ENCODE measurements at regions not wholly inside any gene's neighbourhood (a gene's known extent, or its start where the extent isn't known, plus 50 kb on each side); places are given as distances from the start of the nearest gene placed in this dataset.

GRCh38 chr20:22412977-22413868 is 171.1 kb downstream of the FOXA2 start:
- no peak overlapping the region for H3K27ac Mint-ChIP-seq
- H3K27me3 ChIP-seq (ENCODE audit: insufficient read depth, low read length, poor library complexity, severe bottlenecking): no peaks in the 10 kb centered on the region
- ChIA-PET POLR2A (no interaction called here), CTCF (no interaction called here)
- H3K36me3 ChIP-seq (ENCODE audit: insufficient read depth, low read length): no peaks in the 10 kb centered on the region
- H3K4me3 Mint-ChIP-seq: no peak overlapping the region
- H3K27ac ChIP-seq (ENCODE audit: low read depth, low read length): peak overlapping the region; percentile 66
- peaks cover 0 to 1% of the 10 kb centered on the region in 2 donors for H3K27me3 Mint-ChIP-seq
- no peak for DNase-seq
- no peaks in the 10 kb centered on the region for H3K4me1 ChIP-seq (ENCODE audit: insufficient read depth, low read length)
- H3K9me3 ChIP-seq (ENCODE audit: low read length): no peaks in the 10 kb centered on the region
- H3K36me3 Mint-ChIP-seq: no peaks in the 10 kb centered on the region
- no peaks in the 10 kb centered on the region for H3K4me1 Mint-ChIP-seq
- H3K4me3 ChIP-seq (ENCODE audit: low read length): no peak overlapping the region
- H3K9me3 Mint-ChIP-seq: peaks cover 0 to 11% (median 7%) of the 10 kb centered on the region in 5 donors

GRCh38 chr20:22411627-22412450 is 172.5 kb downstream of the FOXA2 start:
- ChIA-PET POLR2A (no interaction called here), CTCF (no interaction called here)
- H3K9me3 ChIP-seq (ENCODE audit: low read length): no peaks in the 10 kb centered on the region
- Mint-ChIP-seq H3K4me3 (no peak overlapping the region), H3K36me3 (no peaks in the 10 kb centered on the region), H3K9me3 (peaks cover 0 to 13% (median 2%) of the 10 kb centered on the region in 5 donors), H3K27ac (no peak overlapping the region), H3K4me1 (no peaks in the 10 kb centered on the region), H3K27me3 (peaks cover 0 to 1% of the 10 kb centered on the region in 2 donors)
- no peak overlapping the region for H3K4me3 ChIP-seq (ENCODE audit: low read length)
- peak overlapping the region; percentile 66 for H3K27ac ChIP-seq (ENCODE audit: low read depth, low read length)
- H3K4me1 ChIP-seq (ENCODE audit: insufficient read depth, low read length): no peaks in the 10 kb centered on the region
- H3K27me3 ChIP-seq (ENCODE audit: insufficient read depth, low read length, poor library complexity, severe bottlenecking): no peaks in the 10 kb centered on the region
- DNase-seq: no peak
- no peaks in the 10 kb centered on the region for H3K36me3 ChIP-seq (ENCODE audit: insufficient read depth, low read length)

GRCh38 chr20:22411286-22411626 is 173.1 kb downstream of the FOXA2 start:
- Mint-ChIP-seq H3K27ac (no peak overlapping the region), H3K9me3 (peaks cover 0 to 16% (median 3%) of the 10 kb centered on the region in 5 donors), H3K4me1 (no peaks in the 10 kb centered on the region), H3K36me3 (no peaks in the 10 kb centered on the region), H3K27me3 (peaks cover 0 to 1% of the 10 kb centered on the region in 2 donors), H3K4me3 (no peak overlapping the region)
- no peak overlapping the region for H3K4me3 ChIP-seq (ENCODE audit: low read length)
- POLR2A ChIA-PET: no interaction called here
- H3K9me3 ChIP-seq (ENCODE audit: low read length): no peaks in the 10 kb centered on the region
- H3K36me3 ChIP-seq (ENCODE audit: insufficient read depth, low read length): no peaks in the 10 kb centered on the region
- no peak for DNase-seq
- H3K27me3 ChIP-seq (ENCODE audit: insufficient read depth, low read length, poor library complexity, severe bottlenecking): no peaks in the 10 kb centered on the region
- CTCF ChIA-PET: no interaction called here
- peak overlapping the region; percentile 66 for H3K27ac ChIP-seq (ENCODE audit: low read depth, low read length)
- H3K4me1 ChIP-seq (ENCODE audit: insufficient read depth, low read length): no peaks in the 10 kb centered on the region

DNA sequence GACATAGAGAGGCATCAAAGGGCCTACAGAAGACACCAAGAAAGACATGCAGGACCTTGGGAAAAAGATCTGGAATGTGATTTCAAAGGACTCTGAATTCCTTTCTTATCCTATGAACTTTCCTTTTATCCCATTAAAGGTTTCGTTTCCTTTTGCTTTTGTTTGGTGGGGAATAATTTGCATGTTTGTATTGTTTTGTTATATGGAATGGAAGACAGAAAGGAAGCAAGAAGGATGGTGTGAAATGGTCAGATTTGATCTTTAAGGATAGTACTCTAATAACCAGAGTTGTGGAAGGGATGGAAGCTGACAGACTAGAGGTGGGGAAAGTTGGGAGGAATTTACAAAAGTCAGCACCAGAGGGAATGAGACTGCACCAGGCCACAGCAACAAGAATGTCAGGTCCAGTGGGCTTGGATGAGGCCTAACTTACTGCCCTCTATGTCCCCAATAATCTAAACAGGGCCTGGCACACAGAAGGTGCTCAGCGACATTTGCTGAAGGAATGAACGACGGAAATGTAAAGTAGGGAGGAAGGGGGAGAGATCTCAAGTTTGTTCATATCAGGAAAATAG is 173.7 kb downstream of the FOXA2 start:
- Mint-ChIP-seq H3K4me3 (no peak overlapping the region), H3K27me3 (peaks cover 0 to 1% of the 10 kb centered on the region in 2 donors), H3K27ac (no peak overlapping the region), H3K4me1 (no peaks in the 10 kb centered on the region), H3K9me3 (peaks cover 0 to 16% (median 3%) of the 10 kb centered on the region in 5 donors), H3K36me3 (no peaks in the 10 kb centered on the region)
- Histone ChIP-seq H3K27me3 (ENCODE audit: insufficient read depth, low read length, poor library complexity, severe bottlenecking) (no peaks in the 10 kb centered on the region), H3K36me3 (ENCODE audit: insufficient read depth, low read length) (no peaks in the 10 kb centered on the region), H3K27ac (ENCODE audit: low read depth, low read length) (peak overlapping the region; percentile 66), H3K4me3 (ENCODE audit: low read length) (no peak overlapping the region), H3K4me1 (ENCODE audit: insufficient read depth, low read length) (no peaks in the 10 kb centered on the region), H3K9me3 (ENCODE audit: low read length) (no peaks in the 10 kb centered on the region)
- CTCF ChIA-PET: no interaction called here
- POLR2A ChIA-PET: no interaction called here
- DNase-seq: no peak

GRCh38 chr20:22408521-22409402 is 175.6 kb downstream of the FOXA2 start:
- DNase-seq: no peak
- Mint-ChIP-seq H3K27ac (no peak overlapping the region), H3K4me3 (no peak overlapping the region), H3K27me3 (peaks cover 0 to 1% of the 10 kb centered on the region in 2 donors), H3K36me3 (no peaks in the 10 kb centered on the region), H3K4me1 (no peaks in the 10 kb centered on the region), H3K9me3 (peaks cover 0 to 18% (median 3%) of the 10 kb centered on the region in 5 donors)
- Histone ChIP-seq H3K4me1 (ENCODE audit: insufficient read depth, low read length) (no peaks in the 10 kb centered on the region), H3K27ac (ENCODE audit: low read depth, low read length) (no peak overlapping the region), H3K36me3 (ENCODE audit: insufficient read depth, low read length) (no peaks in the 10 kb centered on the region), H3K9me3 (ENCODE audit: low read length) (no peaks in the 10 kb centered on the region), H3K4me3 (ENCODE audit: low read length) (no peak overlapping the region), H3K27me3 (ENCODE audit: insufficient read depth, low read length, poor library complexity, severe bottlenecking) (no peaks in the 10 kb centered on the region)
- ChIA-PET CTCF (no interaction called here), POLR2A (no interaction called here)

GRCh38 chr20:22407237-22408193 is 176.9 kb downstream of the FOXA2 start:
- Histone ChIP-seq H3K27ac (ENCODE audit: low read depth, low read length) (no peak overlapping the region), H3K4me1 (ENCODE audit: insufficient read depth, low read length) (no peaks in the 10 kb centered on the region), H3K9me3 (ENCODE audit: low read length) (no peaks in the 10 kb centered on the region), H3K27me3 (ENCODE audit: insufficient read depth, low read length, poor library complexity, severe bottlenecking) (no peaks in the 10 kb centered on the region), H3K4me3 (ENCODE audit: low read length) (no peak overlapping the region), H3K36me3 (ENCODE audit: insufficient read depth, low read length) (no peaks in the 10 kb centered on the region)
- DNase-seq: no peak
- Mint-ChIP-seq H3K4me3 (no peak overlapping the region), H3K27ac (no peak overlapping the region), H3K27me3 (peaks cover 0 to 3% of the 10 kb centered on the region in 2 donors), H3K36me3 (no peaks in the 10 kb centered on the region), H3K4me1 (no peaks in the 10 kb centered on the region), H3K9me3 (peaks cover 0 to 18% (median 3%) of the 10 kb centered on the region in 5 donors)
- ChIA-PET CTCF (no interaction called here), POLR2A (no interaction called here)
